ENCODE measurements at regions not wholly inside any gene's neighbourhood (a gene's known extent, or its start where the extent isn't known, plus 50 kb on each side); places are given as distances from the start of the nearest gene placed in this dataset.

DNA sequence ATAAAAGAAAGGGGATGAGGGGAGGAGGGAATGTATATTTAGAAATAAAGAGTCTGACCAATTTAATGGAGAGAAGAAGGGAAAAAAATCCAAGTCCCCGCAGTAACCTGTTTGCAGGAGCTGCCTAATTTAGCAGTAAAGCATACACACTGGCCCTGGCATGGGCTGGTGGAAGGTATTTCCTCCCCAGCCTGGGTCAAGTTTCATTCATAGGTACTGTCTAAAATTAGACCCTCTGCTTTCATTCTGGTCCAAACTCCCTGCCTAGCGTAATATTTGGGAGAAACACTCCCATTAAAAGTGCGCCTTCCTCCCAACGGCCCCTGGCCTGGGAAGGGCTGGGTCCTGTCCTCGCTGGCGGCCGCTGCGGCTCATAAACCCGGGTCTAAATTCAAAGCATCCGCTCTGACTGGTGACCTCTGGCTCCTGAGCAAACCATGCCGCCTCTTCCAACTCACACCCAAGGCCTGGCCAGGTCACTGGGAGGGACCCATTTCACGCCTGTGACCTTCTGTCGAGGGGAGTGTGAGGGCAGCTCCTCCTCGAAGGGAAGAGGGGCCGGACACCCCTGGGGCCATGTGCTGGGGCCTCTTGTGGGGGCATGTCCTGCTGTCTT is 123.2 kb downstream of the FGF18 start:
- TF ChIP-seq, protein P1, sequence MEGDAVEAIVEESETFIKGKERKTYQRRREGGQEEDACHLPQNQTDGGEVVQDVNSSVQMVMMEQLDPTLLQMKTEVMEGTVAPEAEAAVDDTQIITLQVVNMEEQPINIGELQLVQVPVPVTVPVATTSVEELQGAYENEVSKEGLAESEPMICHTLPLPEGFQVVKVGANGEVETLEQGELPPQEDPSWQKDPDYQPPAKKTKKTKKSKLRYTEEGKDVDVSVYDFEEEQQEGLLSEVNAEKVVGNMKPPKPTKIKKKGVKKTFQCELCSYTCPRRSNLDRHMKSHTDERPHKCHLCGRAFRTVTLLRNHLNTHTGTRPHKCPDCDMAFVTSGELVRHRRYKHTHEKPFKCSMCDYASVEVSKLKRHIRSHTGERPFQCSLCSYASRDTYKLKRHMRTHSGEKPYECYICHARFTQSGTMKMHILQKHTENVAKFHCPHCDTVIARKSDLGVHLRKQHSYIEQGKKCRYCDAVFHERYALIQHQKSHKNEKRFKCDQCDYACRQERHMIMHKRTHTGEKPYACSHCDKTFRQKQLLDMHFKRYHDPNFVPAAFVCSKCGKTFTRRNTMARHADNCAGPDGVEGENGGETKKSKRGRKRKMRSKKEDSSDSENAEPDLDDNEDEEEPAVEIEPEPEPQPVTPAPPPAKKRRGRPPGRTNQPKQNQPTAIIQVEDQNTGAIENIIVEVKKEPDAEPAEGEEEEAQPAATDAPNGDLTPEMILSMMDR (IDR thresholded peaks at IDR 0.05): no peak
- no peak for TF ChIP-seq EZH2 (IDR thresholded peaks at IDR 0.05; ENCODE audit: borderline replicate concordance, insufficient read depth, low read depth, low read length, poor library complexity, severe bottlenecking)
